Keratinocyte (primary cell): ENCODE measurements at regions not wholly inside any gene's neighbourhood (a gene's known extent, or its start where the extent isn't known, plus 50 kb on each side); places are given as distances from the start of the nearest gene placed in this dataset.

Source experiments
- CTCF ChIP-seq, 3 experiments: IDR thresholded peaks in 1 of 3; conservative IDR thresholded peaks in 1 of 3; optimal IDR thresholded peaks in 1 of 3; 2 replicates in 2 of 3; 3 replicates in 1 of 3; pipeline versions ENCODE3 to v1.5.1; 2011; ENCODE audit warnings: low read length in 3 of 3, mild to moderate bottlenecking in 3 of 3, moderate library complexity in 2 of 3, control low read depth in 1 of 3, inconsistent platforms in 1 of 3; ENCODE audit not compliant: insufficient read depth in 2 of 3; ENCODE audit errors: extremely low read depth in 1 of 3
- EZH2 ChIP-seq: IDR thresholded peaks from one replicate; pipeline ENCODE4 v1.6.1; 2012; ENCODE audit warnings: inconsistent platforms, mild to moderate bottlenecking, low read length, moderate library complexity

GRCh38 chr1:214952648-214953047 lies 129.9 kb upstream of the KCNK2 start:
- peak in 1 of 3 experiments; percentile 12 for TF ChIP-seq CTCF (optimal IDR thresholded peaks at IDR 0.05 in 1 of 3, IDR thresholded peaks at IDR 0.05 in 1 of 3, conservative IDR thresholded peaks at IDR 0.05 in 1 of 3; ENCODE audit: extremely low read depth in 1 of 3, insufficient read depth in 2 of 3, low read length in 3 of 3)
- TF ChIP-seq EZH2 = no peak
